Endothelial cell of umbilical vein (primary cell): ENCODE measurements at regions not wholly inside any gene's neighbourhood (a gene's known extent, or its start where the extent isn't known, plus 50 kb on each side); places are given as distances from the start of the nearest gene placed in this dataset.

ENCODE experiments used
- BruUV-seq: library from RNA; stranded (reverse); fragments of 400-500 nt; replicated peaks from 2 replicates; lab custom pipeline; 2021; lab: Mats Ljungman, UMichigan
- CTCF ChIA-PET: fragments of 300-600, 350-600 bp; sonication (Branson Sonifier 250); formaldehyde crosslinking; loops from one replicate; lab custom pipeline; 2021; ENCODE audit warnings: antibody characterized with exemption, inconsistent platforms; lab: Charles Lee
- POLR2A ChIA-PET: fragments of 300-600, 350-600 bp; sonication (Branson Sonifier 250); formaldehyde crosslinking; loops from one replicate; lab custom pipeline; 2021; ENCODE audit warnings: antibody characterized with exemption, inconsistent platforms; lab: Charles Lee
- DNase-seq: peaks from one replicate; pipeline ENCODE4 v3.0.0-alpha.2; 2011; ENCODE audit warnings: low read depth, low spot score
- FAIRE-seq: peaks from 2 replicates; lab custom pipeline; 2011; peaks lifted over from hg19 to GRCh38; lab: Jason Lieb, UNC
- H2AFZ ChIP-seq: 2 replicates; pipeline ENCODE4 v1.6.0; 2012; ENCODE audit warnings: low read depth, low read length, control low read depth, inconsistent platforms
- H3K27ac ChIP-seq: 2 replicates; pipeline ENCODE4 v1.5.1; 2011; ENCODE audit warnings: low read depth, mild to moderate bottlenecking, control low read depth, low read length, moderate library complexity; ENCODE audit not compliant: insufficient read depth
- H3K27me3 ChIP-seq, 2 experiments: 2 replicates each; pipeline versions ENCODE4 v1.6.0 to v1.6.1; 2011; ENCODE audit warnings: low read length in 2 of 2, mixed read lengths in 1 of 2; ENCODE audit not compliant: control insufficient read depth in 2 of 2, insufficient read depth in 2 of 2
- H3K36me3 ChIP-seq, 2 experiments: 2 replicates in 1 of 2; 3 replicates in 1 of 2; pipeline ENCODE4 v1.5.1; 2011; ENCODE audit warnings: low read length in 2 of 2, mild to moderate bottlenecking in 1 of 2, moderate library complexity in 1 of 2; ENCODE audit not compliant: control insufficient read depth in 2 of 2, insufficient read depth in 2 of 2; ENCODE audit errors: extremely low read depth in 1 of 2
- H3K4me1 ChIP-seq: 3 replicates; pipeline ENCODE4 v1.5.1; 2011; ENCODE audit warnings: mild to moderate bottlenecking, low read length; ENCODE audit not compliant: control insufficient read depth, insufficient read depth; ENCODE audit errors: extremely low read depth
- H3K4me2 ChIP-seq: 2 replicates; pipeline ENCODE4 v1.6.1; 2011; ENCODE audit warnings: low read length, control low read depth, mixed read lengths; ENCODE audit not compliant: insufficient read depth
- H3K4me3 ChIP-seq, 3 experiments: fragments of 200-600 bp in 1 of 3; sonication (generic), shearing (Covaris generic) in 1 of 3; replicated peaks in 1 of 3; 2 replicates each; pipeline ENCODE4 v1.5.1; 2011 to 2016; ENCODE audit warnings: control low read depth in 3 of 3, low read length in 3 of 3, mild to moderate bottlenecking in 2 of 3, inconsistent platforms in 1 of 3, low read depth in 1 of 3, moderate library complexity in 1 of 3; ENCODE audit not compliant: insufficient read depth in 1 of 3
- H3K79me2 ChIP-seq: 2 replicates; pipeline ENCODE4 v1.6.0; 2012; ENCODE audit warnings: low read length, inconsistent platforms; ENCODE audit not compliant: control insufficient read depth, insufficient read depth
- H3K9ac ChIP-seq: replicated peaks from 2 replicates; pipeline ENCODE3; 2011; ENCODE audit warnings: low read length, control low read depth; ENCODE audit not compliant: insufficient read depth; ENCODE audit errors: extremely low read depth
- H3K9me1 ChIP-seq: replicated peaks from 3 replicates; pipeline ENCODE4 v1.6.0; 2011; ENCODE audit warnings: mild to moderate bottlenecking, low read length; ENCODE audit not compliant: control insufficient read depth, insufficient read depth; ENCODE audit errors: extremely low read depth
- H3K9me3 ChIP-seq: replicated peaks from 2 replicates; pipeline ENCODE4 v1.5.1; 2012; ENCODE audit warnings: low read length, inconsistent platforms; ENCODE audit not compliant: control insufficient read depth, insufficient read depth
- H4K20me1 ChIP-seq: replicated peaks from 2 replicates; pipeline ENCODE3; 2011; ENCODE audit warnings: mild to moderate bottlenecking, low read length; ENCODE audit not compliant: control insufficient read depth, insufficient read depth; ENCODE audit errors: extremely low read depth
- CTCF ChIP-seq, 2 donors: IDR thresholded peaks; 1 replicate in 1 of 2; 2 replicates in 1 of 2; pipeline ENCODE4 v1.5.1; 2011; ENCODE audit warnings: low read length in 2 of 2, mild to moderate bottlenecking in 2 of 2, moderate library complexity in 2 of 2, control low read depth in 1 of 2, inconsistent platforms in 1 of 2, low read depth in 1 of 2; ENCODE audit not compliant: insufficient read depth in 1 of 2; ENCODE audit errors: extremely low read depth in 1 of 2
- EZH2 ChIP-seq: IDR thresholded peaks from 2 replicates; pipeline ENCODE4 v1.6.1; 2012; ENCODE audit warnings: borderline replicate concordance, low read depth, mild to moderate bottlenecking, moderate library complexity, low read length, inconsistent platforms; ENCODE audit not compliant: severe bottlenecking
- FOS ChIP-seq: IDR thresholded peaks from 2 replicates; pipeline ENCODE4 v1.6.1; 2011; ENCODE audit warnings: mild to moderate bottlenecking, low read length, moderate library complexity, borderline replicate concordance; ENCODE audit not compliant: insufficient read depth
- GATA2 ChIP-seq: IDR thresholded peaks from 2 replicates; pipeline ENCODE4 v1.7.0; 2011; ENCODE audit warnings: low read depth, mild to moderate bottlenecking, moderate library complexity, mixed read lengths, low read length; ENCODE audit not compliant: insufficient read length, insufficient read depth
- JUN ChIP-seq: IDR thresholded peaks from 2 replicates; pipeline ENCODE4 v1.6.1; 2011; ENCODE audit warnings: borderline replicate concordance, low read depth; ENCODE audit not compliant: insufficient read length, insufficient read depth
- MAX ChIP-seq: IDR thresholded peaks from 2 replicates; pipeline ENCODE4 v1.6.1; 2011; ENCODE audit not compliant: insufficient read depth, insufficient read length
- MYC ChIP-seq: IDR thresholded peaks from one replicate; pipeline ENCODE4 v1.6.1; 2011; ENCODE audit warnings: mild to moderate bottlenecking, low read depth, low read length
- POLR2A ChIP-seq: IDR thresholded peaks from 2 replicates; pipeline ENCODE4 v1.6.1; 2012; ENCODE audit warnings: low read depth, mild to moderate bottlenecking, control low read depth, low read length
- POLR2AphosphoS5 ChIP-seq: IDR thresholded peaks from 2 replicates; pipeline ENCODE4 v1.6.1; 2012; ENCODE audit warnings: low read depth, mild to moderate bottlenecking, control low read depth, low read length, moderate library complexity; ENCODE audit not compliant: insufficient read depth
- dilution Hi-C: fragments of 300-500 bp; cut with MboI; formaldehyde crosslinking; loops from one replicate; pipeline ENCODE4 v1.15.0; 2019; ENCODE audit warnings: low sequenced_read_pairs; ENCODE audit not compliant: extremely low pct_ligation_motif_present
- intact Hi-C: fragments of 100-400 bp; cut with micrococcal nuclease; formaldehyde crosslinking; loops from one replicate; pipeline ENCODE4 v1.10.0; 2022

GRCh38 chr6:156455847-156456246 lies 321.3 kb upstream of the ARID1B start:
- Histone ChIP-seq H3K4me1 (no peaks in the 10 kb centered on the region), H3K27me3 (no peaks in the 10 kb centered on the region), H3K9me3 (no peaks in the 10 kb centered on the region), H3K27ac (no peak overlapping the region), H3K9me1 (no peaks in the 10 kb centered on the region), H3K79me2 (no peaks in the 10 kb centered on the region), H2AFZ (no peak overlapping the region), H3K4me3 (no peak overlapping the region), H3K4me2 (no peak overlapping the region), H3K36me3 (no peaks in the 10 kb centered on the region), H3K9ac (no peak overlapping the region), H4K20me1 (no peaks in the 10 kb centered on the region)
- intact Hi-C loops (no loop called here), dilution Hi-C loops (no loop called here)
- TF ChIP-seq POLR2AphosphoS5: no peak
- TF ChIP-seq MAX: no peak
- no peak for TF ChIP-seq CTCF (IDR thresholded peaks at IDR 0.05; ENCODE audit: extremely low read depth in 1 of 2, insufficient read depth in 1 of 2, low read depth in 1 of 2, low read length in 2 of 2)
- TF ChIP-seq GATA2: no peak
- POLR2A ChIA-PET: no interaction called here
- DNase-seq (no peak), FAIRE-seq (no peak)
- no TSS peak for BruUV-seq
- CTCF ChIA-PET: no interaction called here

GRCh38 chr6:156454867-156455266 lies 322.3 kb upstream of the ARID1B start:
- H3K9ac ChIP-seq: no peak overlapping the region
- no peaks in the 10 kb centered on the region for H3K27me3 ChIP-seq
- no TSS peak for BruUV-seq
- POLR2A ChIA-PET: no interaction called here
- H3K9me3 ChIP-seq: no peaks in the 10 kb centered on the region
- CTCF ChIA-PET: no interaction called here
- no peak overlapping the region for H3K27ac ChIP-seq
- no peaks in the 10 kb centered on the region for H3K9me1 ChIP-seq
- TF ChIP-seq EZH2 (no peak), CTCF (IDR thresholded peaks at IDR 0.05; ENCODE audit: extremely low read depth in 1 of 2, insufficient read depth in 1 of 2, low read depth in 1 of 2, low read length in 2 of 2) (no peak), POLR2AphosphoS5 (no peak), POLR2A (no peak), MYC (no peak), JUN (no peak), MAX (no peak), FOS (no peak), GATA2 (no peak)
- H2AFZ ChIP-seq: no peak overlapping the region
- FAIRE-seq (no peak), DNase-seq (no peak)
- no peak overlapping the region for H3K4me2 ChIP-seq
- H3K4me3 ChIP-seq: no peak overlapping the region
- no peaks in the 10 kb centered on the region for H4K20me1 ChIP-seq
- intact Hi-C loops (no loop called here), dilution Hi-C loops (no loop called here)
- no peaks in the 10 kb centered on the region for H3K4me1 ChIP-seq
- H3K36me3 ChIP-seq: no peaks in the 10 kb centered on the region
- H3K79me2 ChIP-seq: no peaks in the 10 kb centered on the region
